GM23338 (cell line): ENCODE measurements at regions not wholly inside any gene's neighbourhood (a gene's known extent, or its start where the extent isn't known, plus 50 kb on each side); places are given as distances from the start of the nearest gene placed in this dataset.

ENCODE experiments used
- ATAC-seq: fragments of 200-7000 bp; cut with Tn5 transposase; 3 replicates; pipeline ENCODE4 v1.9.1; 2020
- DNase-seq: peaks from one replicate; pipeline ENCODE4 v3.0.0-alpha.2; 2015; ENCODE audit warnings: low spot score
- H2AFZ ChIP-seq: fragments of 200-600 bp; sonication (generic); 2 replicates; pipeline ENCODE4 v1.8.0; 2016; ENCODE audit warnings: antibody characterized with exemption, mild to moderate bottlenecking, moderate library complexity
- H3F3A ChIP-seq: fragments of 200-600 bp; sonication (generic); replicated peaks from 2 replicates; pipeline ENCODE4 v1.8.0; 2017; ENCODE audit warnings: antibody characterized with exemption, mixed run types, low read depth
- H3K27ac ChIP-seq: fragments of 200-600 bp; sonication (generic); 2 replicates; pipeline ENCODE4 v1.6.1; 2016; ENCODE audit warnings: low read depth
- H3K27me3 ChIP-seq: fragments of 200-600 bp; sonication (generic); 2 replicates; pipeline ENCODE4 v1.8.0; 2016; ENCODE audit warnings: mild to moderate bottlenecking, mixed run types, moderate library complexity; ENCODE audit not compliant: insufficient read depth
- H3K36me3 ChIP-seq: fragments of 200-600 bp; sonication (generic); 2 replicates; pipeline ENCODE4 v1.8.0; 2016; ENCODE audit warnings: mild to moderate bottlenecking; ENCODE audit not compliant: insufficient read depth
- H3K4me1 ChIP-seq: fragments of 200-600 bp; sonication (generic); 2 replicates; pipeline ENCODE4 v1.8.0; 2016; ENCODE audit warnings: mild to moderate bottlenecking, moderate library complexity; ENCODE audit not compliant: insufficient read depth
- H3K4me2 ChIP-seq: fragments of 200-600 bp; sonication (generic); 2 replicates; pipeline ENCODE4 v1.7.1; 2017; ENCODE audit warnings: mixed run types
- H3K4me3 ChIP-seq: fragments of 200-600 bp; sonication (generic); 2 replicates; pipeline ENCODE4 v1.6.1; 2016; ENCODE audit warnings: mixed run types
- H3K79me2 ChIP-seq: fragments of 200-600 bp; sonication (generic); replicated peaks from 2 replicates; pipeline ENCODE4 v1.8.0; 2017; ENCODE audit warnings: mild to moderate bottlenecking; ENCODE audit not compliant: insufficient read depth
- H3K9me2 ChIP-seq: fragments of 200-600 bp; sonication (generic); 2 replicates; pipeline ENCODE4 v1.8.0; 2017; ENCODE audit not compliant: insufficient read depth
- H4K20me1 ChIP-seq: fragments of 200-600 bp; sonication (generic); replicated peaks from 2 replicates; pipeline ENCODE4 v1.8.0; 2017; ENCODE audit warnings: mild to moderate bottlenecking; ENCODE audit not compliant: insufficient read depth
- H3K27ac Mint-ChIP-seq: 2 replicates; pipeline ENCODE4 v1.8.0; 2020; ENCODE audit warnings: inconsistent platforms, mild to moderate bottlenecking, moderate library complexity, mixed read lengths
- H3K27me3 Mint-ChIP-seq: 3 replicates; pipeline ENCODE4 v1.8.0; 2022; ENCODE audit warnings: low read depth, mild to moderate bottlenecking, moderate library complexity, mixed read lengths, inconsistent platforms; ENCODE audit not compliant: insufficient read depth, poor library complexity
- H3K36me3 Mint-ChIP-seq: 3 replicates; pipeline ENCODE4 v1.8.0; 2021; ENCODE audit warnings: low read depth, mild to moderate bottlenecking, inconsistent platforms, moderate library complexity, mixed read lengths
- H3K4me1 Mint-ChIP-seq: 3 replicates; pipeline ENCODE4 v1.8.0; 2020; ENCODE audit warnings: mild to moderate bottlenecking, inconsistent platforms, mixed read lengths
- H3K4me3 Mint-ChIP-seq: 3 replicates; pipeline ENCODE4 v1.8.0; 2021; ENCODE audit warnings: moderate library complexity, mild to moderate bottlenecking, inconsistent platforms, mixed read lengths
- H3K9me3 Mint-ChIP-seq: 3 replicates; pipeline ENCODE4 v1.8.0; 2020; ENCODE audit warnings: moderate library complexity, mild to moderate bottlenecking, inconsistent platforms, mixed read lengths
- EZH2 ChIP-seq: fragments of 200-600 bp; sonication (generic); IDR thresholded peaks from one replicate; pipeline ENCODE4 v1.8.0; 2017; ENCODE audit warnings: antibody characterized with exemption, mild to moderate bottlenecking, low read depth; ENCODE audit not compliant: unreplicated experiment
- EZH2phosphoT487 ChIP-seq: fragments of 200-600 bp; sonication (generic); IDR thresholded peaks from one replicate; pipeline ENCODE4 v1.8.1; 2018; ENCODE audit warnings: antibody characterized with exemption; ENCODE audit not compliant: unreplicated experiment
- JUNB ChIP-seq: IDR thresholded peaks from one replicate; pipeline ENCODE4 v1.6.1; 2016; ENCODE audit warnings: antibody characterized with exemption; ENCODE audit not compliant: unreplicated experiment
- NANOG ChIP-seq: IDR thresholded peaks from 2 replicates; pipeline ENCODE4 v1.6.1; 2016; ENCODE audit warnings: antibody characterized with exemption, borderline replicate concordance
- POLR2AphosphoS5 ChIP-seq: IDR thresholded peaks from 2 replicates; pipeline ENCODE4 v1.6.1; 2016; ENCODE audit warnings: antibody characterized with exemption, low read depth
- STAT1 ChIP-seq: IDR thresholded peaks from one replicate; pipeline ENCODE4 v1.6.1; 2016; ENCODE audit warnings: antibody characterized with exemption; ENCODE audit not compliant: unreplicated experiment
- ZNF114 ChIP-seq: fragments of 250-450 bp; sonication (Bioruptor Pico); IDR thresholded peaks from 2 replicates; pipeline ENCODE4 v1.5.0; 2020; ENCODE audit warnings: mild to moderate bottlenecking, moderate library complexity
- ZNF331 ChIP-seq: fragments of 250-450 bp; sonication (Bioruptor Pico); IDR thresholded peaks from 2 replicates; pipeline ENCODE4 v1.5.0; 2020; ENCODE audit warnings: low read depth, mild to moderate bottlenecking, moderate library complexity
- TF ChIP-seq, protein P1 (sequence below), 2 experiments: fragments of 200-600 bp in 1 of 2; sonication (generic) in 1 of 2; conservative IDR thresholded peaks; 2 replicates each; pipeline versions ENCODE4 v1.5.1 to v1.6.1; 2016 to 2017; ENCODE audit warnings: antibody characterized with exemption in 2 of 2, low read depth in 2 of 2, mild to moderate bottlenecking in 2 of 2, moderate library complexity in 1 of 2
- TF ChIP-seq, protein P2 (sequence below): IDR thresholded peaks from one replicate; pipeline ENCODE4 v1.6.1; 2018; ENCODE audit warnings: antibody characterized with exemption; ENCODE audit not compliant: unreplicated experiment
- TF ChIP-seq, protein P3 (sequence below): IDR thresholded peaks from 2 replicates; pipeline ENCODE4 v1.6.1; 2016; ENCODE audit warnings: antibody characterized with exemption

DNA sequence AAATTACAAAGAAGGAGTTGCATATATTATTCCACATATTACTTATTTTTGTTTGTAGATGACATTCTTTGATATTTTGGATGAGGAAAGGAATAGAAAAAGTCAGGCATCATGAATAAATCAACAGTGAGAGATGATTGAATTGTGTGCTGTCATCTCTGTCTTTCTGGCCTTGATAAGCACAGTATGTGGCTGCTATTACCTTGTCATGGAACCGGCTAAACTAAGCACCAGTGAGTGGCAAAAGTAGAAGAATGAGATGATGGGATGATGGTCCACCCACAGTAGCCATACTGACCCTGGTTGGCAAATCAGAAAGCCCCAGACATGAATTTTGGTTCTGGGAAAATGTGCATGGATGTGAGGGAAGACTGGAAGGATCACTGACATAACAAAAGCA lies 361.2 kb upstream of the DMAC1 start (continued):
- TF ChIP-seq ZNF331 (CRISPR knock-in tag) (no peak), STAT1 (no peak), ZNF114 (CRISPR knock-in tag) (no peak), NANOG (no peak), POLR2AphosphoS5 (no peak)
- TF ChIP-seq, protein P1, sequence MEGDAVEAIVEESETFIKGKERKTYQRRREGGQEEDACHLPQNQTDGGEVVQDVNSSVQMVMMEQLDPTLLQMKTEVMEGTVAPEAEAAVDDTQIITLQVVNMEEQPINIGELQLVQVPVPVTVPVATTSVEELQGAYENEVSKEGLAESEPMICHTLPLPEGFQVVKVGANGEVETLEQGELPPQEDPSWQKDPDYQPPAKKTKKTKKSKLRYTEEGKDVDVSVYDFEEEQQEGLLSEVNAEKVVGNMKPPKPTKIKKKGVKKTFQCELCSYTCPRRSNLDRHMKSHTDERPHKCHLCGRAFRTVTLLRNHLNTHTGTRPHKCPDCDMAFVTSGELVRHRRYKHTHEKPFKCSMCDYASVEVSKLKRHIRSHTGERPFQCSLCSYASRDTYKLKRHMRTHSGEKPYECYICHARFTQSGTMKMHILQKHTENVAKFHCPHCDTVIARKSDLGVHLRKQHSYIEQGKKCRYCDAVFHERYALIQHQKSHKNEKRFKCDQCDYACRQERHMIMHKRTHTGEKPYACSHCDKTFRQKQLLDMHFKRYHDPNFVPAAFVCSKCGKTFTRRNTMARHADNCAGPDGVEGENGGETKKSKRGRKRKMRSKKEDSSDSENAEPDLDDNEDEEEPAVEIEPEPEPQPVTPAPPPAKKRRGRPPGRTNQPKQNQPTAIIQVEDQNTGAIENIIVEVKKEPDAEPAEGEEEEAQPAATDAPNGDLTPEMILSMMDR (conservative IDR thresholded peaks at IDR 0.05; ENCODE audit: low read depth in 2 of 2), result no peak
- TF ChIP-seq, protein P2, sequence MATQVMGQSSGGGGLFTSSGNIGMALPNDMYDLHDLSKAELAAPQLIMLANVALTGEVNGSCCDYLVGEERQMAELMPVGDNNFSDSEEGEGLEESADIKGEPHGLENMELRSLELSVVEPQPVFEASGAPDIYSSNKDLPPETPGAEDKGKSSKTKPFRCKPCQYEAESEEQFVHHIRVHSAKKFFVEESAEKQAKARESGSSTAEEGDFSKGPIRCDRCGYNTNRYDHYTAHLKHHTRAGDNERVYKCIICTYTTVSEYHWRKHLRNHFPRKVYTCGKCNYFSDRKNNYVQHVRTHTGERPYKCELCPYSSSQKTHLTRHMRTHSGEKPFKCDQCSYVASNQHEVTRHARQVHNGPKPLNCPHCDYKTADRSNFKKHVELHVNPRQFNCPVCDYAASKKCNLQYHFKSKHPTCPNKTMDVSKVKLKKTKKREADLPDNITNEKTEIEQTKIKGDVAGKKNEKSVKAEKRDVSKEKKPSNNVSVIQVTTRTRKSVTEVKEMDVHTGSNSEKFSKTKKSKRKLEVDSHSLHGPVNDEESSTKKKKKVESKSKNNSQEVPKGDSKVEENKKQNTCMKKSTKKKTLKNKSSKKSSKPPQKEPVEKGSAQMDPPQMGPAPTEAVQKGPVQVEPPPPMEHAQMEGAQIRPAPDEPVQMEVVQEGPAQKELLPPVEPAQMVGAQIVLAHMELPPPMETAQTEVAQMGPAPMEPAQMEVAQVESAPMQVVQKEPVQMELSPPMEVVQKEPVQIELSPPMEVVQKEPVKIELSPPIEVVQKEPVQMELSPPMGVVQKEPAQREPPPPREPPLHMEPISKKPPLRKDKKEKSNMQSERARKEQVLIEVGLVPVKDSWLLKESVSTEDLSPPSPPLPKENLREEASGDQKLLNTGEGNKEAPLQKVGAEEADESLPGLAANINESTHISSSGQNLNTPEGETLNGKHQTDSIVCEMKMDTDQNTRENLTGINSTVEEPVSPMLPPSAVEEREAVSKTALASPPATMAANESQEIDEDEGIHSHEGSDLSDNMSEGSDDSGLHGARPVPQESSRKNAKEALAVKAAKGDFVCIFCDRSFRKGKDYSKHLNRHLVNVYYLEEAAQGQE, result no peak
- TF ChIP-seq, protein P3, sequence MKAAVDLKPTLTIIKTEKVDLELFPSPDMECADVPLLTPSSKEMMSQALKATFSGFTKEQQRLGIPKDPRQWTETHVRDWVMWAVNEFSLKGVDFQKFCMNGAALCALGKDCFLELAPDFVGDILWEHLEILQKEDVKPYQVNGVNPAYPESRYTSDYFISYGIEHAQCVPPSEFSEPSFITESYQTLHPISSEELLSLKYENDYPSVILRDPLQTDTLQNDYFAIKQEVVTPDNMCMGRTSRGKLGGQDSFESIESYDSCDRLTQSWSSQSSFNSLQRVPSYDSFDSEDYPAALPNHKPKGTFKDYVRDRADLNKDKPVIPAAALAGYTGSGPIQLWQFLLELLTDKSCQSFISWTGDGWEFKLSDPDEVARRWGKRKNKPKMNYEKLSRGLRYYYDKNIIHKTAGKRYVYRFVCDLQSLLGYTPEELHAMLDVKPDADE, result no peak

DNA sequence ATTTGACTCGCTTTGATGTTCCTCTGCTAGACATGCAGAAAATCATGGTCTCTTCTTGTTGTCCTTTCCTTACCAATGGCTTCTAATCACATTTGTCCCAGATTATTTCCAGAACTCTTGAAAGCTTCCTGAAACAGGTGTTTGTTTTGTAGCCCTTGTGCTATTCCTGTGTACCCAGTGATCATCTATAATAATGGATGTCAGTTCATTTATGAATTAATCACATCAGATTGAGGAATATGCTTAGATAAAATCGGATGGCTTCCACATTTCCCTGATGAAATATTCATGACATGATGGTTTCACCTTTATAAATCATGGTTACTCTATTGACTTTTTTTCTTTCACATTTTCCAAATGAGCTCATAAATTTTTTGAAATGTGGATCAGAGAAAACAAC lies 359.0 kb upstream of the DMAC1 start:
- no peaks in the 10 kb centered on the region for H3K79me2 ChIP-seq
- Mint-ChIP-seq H3K27ac (no peak overlapping the region), H3K4me3 (no peak overlapping the region), H3K4me1 (peaks cover 4% of the 10 kb centered on the region; the same call in 2 of the 3 replicates), H3K9me3 (no peaks in the 10 kb centered on the region), H3K27me3 (no peaks in the 10 kb centered on the region), H3K36me3 (no peaks in the 10 kb centered on the region)
- no peak overlapping the region for H3K4me3 ChIP-seq
- H3K36me3 ChIP-seq, result no peaks in the 10 kb centered on the region
- H3K27me3 ChIP-seq, result no peaks in the 10 kb centered on the region
- H2AFZ ChIP-seq, result no peak overlapping the region
- H3K27ac ChIP-seq, result no peak overlapping the region
- DNase-seq, result no peak
- H3F3A ChIP-seq, result no peaks in the 10 kb centered on the region
- H4K20me1 ChIP-seq, result no peaks in the 10 kb centered on the region
- no peaks in the 10 kb centered on the region for H3K9me2 ChIP-seq
- no peaks in the 10 kb centered on the region for H3K4me1 ChIP-seq
- no peak overlapping the region for H3K4me2 ChIP-seq
- ATAC-seq, result no peak
- TF ChIP-seq EZH2phosphoT487 (no peak), ZNF331 (CRISPR knock-in tag) (no peak), POLR2AphosphoS5 (no peak), ZNF114 (CRISPR knock-in tag) (no peak), EZH2 (no peak), JUNB (no peak)
- TF ChIP-seq, protein P1 (conservative IDR thresholded peaks at IDR 0.05; ENCODE audit: low read depth in 2 of 2), result no peak
